Neural cell (in vitro differentiated cells): ENCODE measurements at regions not wholly inside any gene's neighbourhood (a gene's known extent, or its start where the extent isn't known, plus 50 kb on each side); places are given as distances from the start of the nearest gene placed in this dataset.

ENCODE experiments used
- H2AFZ ChIP-seq: fragments of 200-600, 300-800 bp; sonication (generic), shearing (Covaris generic); 2 replicates; pipeline ENCODE4 v1.6.0; 2014; ENCODE audit warnings: low read depth, mild to moderate bottlenecking, antibody characterized with exemption, low read length, moderate library complexity
- H3F3A ChIP-seq: fragments of 200-600 bp; shearing (Covaris generic); 2 replicates; pipeline ENCODE4 v1.6.1; 2016; ENCODE audit warnings: mild to moderate bottlenecking, moderate library complexity, mixed read lengths, antibody characterized with exemption, low read length; ENCODE audit not compliant: insufficient read depth, poor library complexity, severe bottlenecking
- H3K27ac ChIP-seq: fragments of 200-600, 300-800 bp; sonication (generic), shearing (Covaris generic); 2 replicates; pipeline ENCODE4 v1.5.1; 2014; ENCODE audit warnings: mild to moderate bottlenecking, low read length, moderate library complexity
- H3K27me3 ChIP-seq: fragments of 300-800, 200-600 bp; sonication (generic), shearing (Covaris generic); 2 replicates; pipeline ENCODE4 v1.6.0; 2014; ENCODE audit warnings: mild to moderate bottlenecking, low read depth, low read length, moderate library complexity; ENCODE audit not compliant: insufficient read depth
- H3K36me3 ChIP-seq: fragments of 300-800, 200-600 bp; sonication (generic), shearing (Covaris generic); 2 replicates; pipeline ENCODE4 v1.5.1; 2014; ENCODE audit warnings: mild to moderate bottlenecking, antibody characterized with exemption, low read length, moderate library complexity; ENCODE audit not compliant: insufficient read depth
- H3K4me2 ChIP-seq: fragments of 300-800, 200-600 bp; sonication (generic), shearing (Covaris generic); 2 replicates; pipeline ENCODE4 v1.6.0; 2014; ENCODE audit warnings: mild to moderate bottlenecking, low read length
- H3K4me3 ChIP-seq: fragments of 300-800, 200-600 bp; sonication (generic), shearing (Covaris generic); 2 replicates; pipeline ENCODE4 v1.5.1; 2014; ENCODE audit warnings: mild to moderate bottlenecking, low read length, moderate library complexity
- H3K79me2 ChIP-seq: fragments of 200-600 bp; shearing (Covaris generic); replicated peaks from 2 replicates; pipeline ENCODE4 v1.6.0; 2014; ENCODE audit warnings: mild to moderate bottlenecking, low read length, moderate library complexity; ENCODE audit not compliant: insufficient read depth
- H3K9ac ChIP-seq: fragments of 300-800, 200-600 bp; sonication (generic), shearing (Covaris generic); 2 replicates; pipeline ENCODE4 v1.6.1; 2016; ENCODE audit warnings: mild to moderate bottlenecking, low read length, mixed read lengths
- H3K9me2 ChIP-seq: fragments of 200-600 bp; shearing (Covaris generic); 2 replicates; pipeline ENCODE4 v1.6.1; 2016; ENCODE audit warnings: mild to moderate bottlenecking, low read length, mixed read lengths; ENCODE audit not compliant: insufficient read depth
- H3K9me3 ChIP-seq: fragments of 200-600, 300-800 bp; sonication (generic), shearing (Covaris generic); 2 replicates; pipeline ENCODE4 v1.6.1; 2016; ENCODE audit warnings: mild to moderate bottlenecking, mixed run types, low read length, moderate library complexity, mixed read lengths
- H4K20me1 ChIP-seq: fragments of 200-600 bp; shearing (Covaris generic); 2 replicates; pipeline ENCODE4 v1.6.1; 2016; ENCODE audit warnings: mild to moderate bottlenecking, mixed run types; ENCODE audit not compliant: insufficient read depth
- CTCF ChIP-seq: fragments of 450-650 bp; IDR thresholded peaks from 2 replicates; pipeline ENCODE4 v1.5.1; 2014; ENCODE audit warnings: antibody characterized with exemption, mild to moderate bottlenecking, moderate library complexity; ENCODE audit not compliant: poor library complexity, severe bottlenecking
- EP300 ChIP-seq: fragments of 450-650 bp; conservative IDR thresholded peaks from 2 replicates; pipeline ENCODE4 v1.6.1; 2014; ENCODE audit warnings: antibody characterized with exemption, mild to moderate bottlenecking, moderate library complexity; ENCODE audit not compliant: poor library complexity, severe bottlenecking
- EZH2 ChIP-seq: fragments of 200-600, 300-800 bp; shearing (Covaris generic), sonication (generic); IDR thresholded peaks from 2 replicates; pipeline ENCODE4 v1.6.1; 2014; ENCODE audit warnings: antibody characterized with exemption, low read length, borderline replicate concordance, mild to moderate bottlenecking; ENCODE audit not compliant: insufficient read depth, poor library complexity, severe bottlenecking
- MXI1 ChIP-seq: fragments of 450-650 bp; conservative IDR thresholded peaks from 2 replicates; pipeline ENCODE4 v1.6.1; 2014; ENCODE audit warnings: antibody characterized with exemption, mild to moderate bottlenecking; ENCODE audit not compliant: poor library complexity, severe bottlenecking
- POLR2AphosphoS5 ChIP-seq: IDR thresholded peaks from 2 replicates; pipeline ENCODE4 v1.6.1; 2012
- RAD21 ChIP-seq: fragments of 450-650 bp; conservative IDR thresholded peaks from 2 replicates; pipeline ENCODE4 v1.6.1; 2014; ENCODE audit warnings: antibody characterized with exemption, mild to moderate bottlenecking, moderate library complexity
- SMC3 ChIP-seq: fragments of 450-650 bp; conservative IDR thresholded peaks from 2 replicates; pipeline ENCODE4 v1.6.1; 2014; ENCODE audit warnings: antibody characterized with exemption, mild to moderate bottlenecking, moderate library complexity; ENCODE audit not compliant: poor library complexity
- TAF1 ChIP-seq: IDR thresholded peaks from 2 replicates; pipeline ENCODE4 v1.6.1; 2012; ENCODE audit warnings: low read depth
- TF ChIP-seq, protein P1 (sequence below): IDR thresholded peaks from 2 replicates; pipeline ENCODE4 v1.6.1; 2012; ENCODE audit warnings: borderline replicate concordance

DNA sequence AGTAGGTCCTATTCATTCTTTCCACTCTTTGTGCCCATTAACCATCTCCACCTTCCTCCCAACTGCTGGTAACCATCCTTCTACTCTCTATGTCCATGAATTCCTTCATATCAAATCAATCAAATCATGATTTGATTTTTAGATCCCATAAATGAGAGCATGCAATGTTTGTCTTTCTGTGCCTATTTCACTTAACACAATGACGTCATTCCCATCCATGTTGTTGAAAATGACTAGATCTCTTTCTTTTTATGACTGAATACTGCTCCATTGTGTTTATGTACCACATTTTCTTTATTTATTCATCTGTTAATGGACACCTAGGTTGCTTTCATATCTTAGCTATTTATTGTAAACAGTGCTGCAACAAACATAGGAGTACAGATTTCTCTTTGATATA is 827.3 kb upstream of the NRXN1 start:
- no peaks in the 10 kb centered on the region for H3K79me2 ChIP-seq
- no peaks in the 10 kb centered on the region for H3K9me3 ChIP-seq
- H2AFZ ChIP-seq, result no peak overlapping the region
- H3K27ac ChIP-seq, result no peak overlapping the region
- TF ChIP-seq EZH2, result no peak
- no peak for TF ChIP-seq MXI1
- TF ChIP-seq CTCF, result no peak
- TF ChIP-seq RAD21, result no peak
- TF ChIP-seq EP300, result no peak
- TF ChIP-seq POLR2AphosphoS5, result no peak
- no peak for TF ChIP-seq SMC3
- no peak for TF ChIP-seq TAF1
- TF ChIP-seq, protein P1, sequence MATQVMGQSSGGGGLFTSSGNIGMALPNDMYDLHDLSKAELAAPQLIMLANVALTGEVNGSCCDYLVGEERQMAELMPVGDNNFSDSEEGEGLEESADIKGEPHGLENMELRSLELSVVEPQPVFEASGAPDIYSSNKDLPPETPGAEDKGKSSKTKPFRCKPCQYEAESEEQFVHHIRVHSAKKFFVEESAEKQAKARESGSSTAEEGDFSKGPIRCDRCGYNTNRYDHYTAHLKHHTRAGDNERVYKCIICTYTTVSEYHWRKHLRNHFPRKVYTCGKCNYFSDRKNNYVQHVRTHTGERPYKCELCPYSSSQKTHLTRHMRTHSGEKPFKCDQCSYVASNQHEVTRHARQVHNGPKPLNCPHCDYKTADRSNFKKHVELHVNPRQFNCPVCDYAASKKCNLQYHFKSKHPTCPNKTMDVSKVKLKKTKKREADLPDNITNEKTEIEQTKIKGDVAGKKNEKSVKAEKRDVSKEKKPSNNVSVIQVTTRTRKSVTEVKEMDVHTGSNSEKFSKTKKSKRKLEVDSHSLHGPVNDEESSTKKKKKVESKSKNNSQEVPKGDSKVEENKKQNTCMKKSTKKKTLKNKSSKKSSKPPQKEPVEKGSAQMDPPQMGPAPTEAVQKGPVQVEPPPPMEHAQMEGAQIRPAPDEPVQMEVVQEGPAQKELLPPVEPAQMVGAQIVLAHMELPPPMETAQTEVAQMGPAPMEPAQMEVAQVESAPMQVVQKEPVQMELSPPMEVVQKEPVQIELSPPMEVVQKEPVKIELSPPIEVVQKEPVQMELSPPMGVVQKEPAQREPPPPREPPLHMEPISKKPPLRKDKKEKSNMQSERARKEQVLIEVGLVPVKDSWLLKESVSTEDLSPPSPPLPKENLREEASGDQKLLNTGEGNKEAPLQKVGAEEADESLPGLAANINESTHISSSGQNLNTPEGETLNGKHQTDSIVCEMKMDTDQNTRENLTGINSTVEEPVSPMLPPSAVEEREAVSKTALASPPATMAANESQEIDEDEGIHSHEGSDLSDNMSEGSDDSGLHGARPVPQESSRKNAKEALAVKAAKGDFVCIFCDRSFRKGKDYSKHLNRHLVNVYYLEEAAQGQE, result no peak
- H3F3A ChIP-seq, result no peaks in the 10 kb centered on the region
- no peaks in the 10 kb centered on the region for H3K27me3 ChIP-seq
- H3K9me2 ChIP-seq, result no peaks in the 10 kb centered on the region
- no peaks in the 10 kb centered on the region for H3K36me3 ChIP-seq
- no peaks in the 10 kb centered on the region for H4K20me1 ChIP-seq
- H3K9ac ChIP-seq, result no peak overlapping the region
- H3K4me3 ChIP-seq, result no peak overlapping the region
- H3K4me2 ChIP-seq, result no peak overlapping the region

- H3F3A ChIP-seq, result no peaks in the 10 kb centered on the region
- H2AFZ ChIP-seq, result no peak overlapping the region
- H3K4me3 ChIP-seq, result no peak overlapping the region
- no peak overlapping the region for H3K27ac ChIP-seq
- no peak overlapping the region for H3K4me2 ChIP-seq
- no peaks in the 10 kb centered on the region for H3K79me2 ChIP-seq
- H4K20me1 ChIP-seq, result no peaks in the 10 kb centered on the region
- no peaks in the 10 kb centered on the region for H3K27me3 ChIP-seq
- no peak for TF ChIP-seq MXI1
- no peak for TF ChIP-seq SMC3
- TF ChIP-seq TAF1, result no peak
- no peak for TF ChIP-seq EZH2
- no peak for TF ChIP-seq CTCF
- TF ChIP-seq EP300, result no peak
- TF ChIP-seq RAD21, result no peak
- TF ChIP-seq, protein P1, result no peak
- no peak for TF ChIP-seq POLR2AphosphoS5
- no peaks in the 10 kb centered on the region for H3K36me3 ChIP-seq
- no peak overlapping the region for H3K9ac ChIP-seq
- no peaks in the 10 kb centered on the region for H3K9me3 ChIP-seq
- H3K9me2 ChIP-seq, result no peaks in the 10 kb centered on the region
Measured at GRCh38 chr2:51855683-51856082, 823.8 kb upstream of the NRXN1 start.
